ENCODE measurements at regions not wholly inside any gene's neighbourhood (a gene's known extent, or its start where the extent isn't known, plus 50 kb on each side); places are given as distances from the start of the nearest gene placed in this dataset.

- Histone ChIP-seq H3K27ac (ENCODE audit: low read depth in 1 of 2, low read length in 2 of 2) (no peak overlapping the region), H3K36me3 (ENCODE audit: control insufficient read depth in 4 of 4, insufficient read depth in 3 of 4, low read depth in 1 of 4, low read length in 3 of 4) (no peaks in the 10 kb centered on the region), H3K9ac (ENCODE audit: low read depth in 1 of 2, low read length in 2 of 2) (no peak overlapping the region), H3K4me1 (ENCODE audit: control insufficient read depth in 4 of 4, insufficient read depth in 4 of 4, low read length in 3 of 4) (no peaks in the 10 kb centered on the region), H3K9me3 (ENCODE audit: control insufficient read depth in 4 of 4, low read length in 3 of 4) (peaks cover 0 to 3% (median 0%) of the 10 kb centered on the region in 4 donors), H3K27me3 (ENCODE audit: control insufficient read depth in 4 of 4, insufficient read depth in 4 of 4, low read length in 3 of 4) (no peaks in the 10 kb centered on the region), H3K4me3 (ENCODE audit: low read depth in 1 of 3, low read length in 3 of 3) (no peak overlapping the region)
- TF ChIP-seq CTCF (IDR thresholded peaks at IDR 0.05; ENCODE audit: low read depth, low read length, missing input control) (no peak), FOXA1 (IDR thresholded peaks at IDR 0.05) (no peak), HNF4A (conservative IDR thresholded peaks at IDR 0.05) (no peak), ZBTB33 (IDR thresholded peaks at IDR 0.05) (no peak), RAD21 (IDR thresholded peaks at IDR 0.05) (no peak), HNF4G (IDR thresholded peaks at IDR 0.05) (no peak), JUND (IDR thresholded peaks at IDR 0.05) (no peak), SP1 (IDR thresholded peaks at IDR 0.05) (no peak), YY1 (IDR thresholded peaks at IDR 0.05) (no peak)
- TF ChIP-seq, protein P1, sequence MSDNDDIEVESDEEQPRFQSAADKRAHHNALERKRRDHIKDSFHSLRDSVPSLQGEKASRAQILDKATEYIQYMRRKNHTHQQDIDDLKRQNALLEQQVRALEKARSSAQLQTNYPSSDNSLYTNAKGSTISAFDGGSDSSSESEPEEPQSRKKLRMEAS (IDR thresholded peaks at IDR 0.05) = no peak
- TF ChIP-seq, protein P2, sequence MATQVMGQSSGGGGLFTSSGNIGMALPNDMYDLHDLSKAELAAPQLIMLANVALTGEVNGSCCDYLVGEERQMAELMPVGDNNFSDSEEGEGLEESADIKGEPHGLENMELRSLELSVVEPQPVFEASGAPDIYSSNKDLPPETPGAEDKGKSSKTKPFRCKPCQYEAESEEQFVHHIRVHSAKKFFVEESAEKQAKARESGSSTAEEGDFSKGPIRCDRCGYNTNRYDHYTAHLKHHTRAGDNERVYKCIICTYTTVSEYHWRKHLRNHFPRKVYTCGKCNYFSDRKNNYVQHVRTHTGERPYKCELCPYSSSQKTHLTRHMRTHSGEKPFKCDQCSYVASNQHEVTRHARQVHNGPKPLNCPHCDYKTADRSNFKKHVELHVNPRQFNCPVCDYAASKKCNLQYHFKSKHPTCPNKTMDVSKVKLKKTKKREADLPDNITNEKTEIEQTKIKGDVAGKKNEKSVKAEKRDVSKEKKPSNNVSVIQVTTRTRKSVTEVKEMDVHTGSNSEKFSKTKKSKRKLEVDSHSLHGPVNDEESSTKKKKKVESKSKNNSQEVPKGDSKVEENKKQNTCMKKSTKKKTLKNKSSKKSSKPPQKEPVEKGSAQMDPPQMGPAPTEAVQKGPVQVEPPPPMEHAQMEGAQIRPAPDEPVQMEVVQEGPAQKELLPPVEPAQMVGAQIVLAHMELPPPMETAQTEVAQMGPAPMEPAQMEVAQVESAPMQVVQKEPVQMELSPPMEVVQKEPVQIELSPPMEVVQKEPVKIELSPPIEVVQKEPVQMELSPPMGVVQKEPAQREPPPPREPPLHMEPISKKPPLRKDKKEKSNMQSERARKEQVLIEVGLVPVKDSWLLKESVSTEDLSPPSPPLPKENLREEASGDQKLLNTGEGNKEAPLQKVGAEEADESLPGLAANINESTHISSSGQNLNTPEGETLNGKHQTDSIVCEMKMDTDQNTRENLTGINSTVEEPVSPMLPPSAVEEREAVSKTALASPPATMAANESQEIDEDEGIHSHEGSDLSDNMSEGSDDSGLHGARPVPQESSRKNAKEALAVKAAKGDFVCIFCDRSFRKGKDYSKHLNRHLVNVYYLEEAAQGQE (IDR thresholded peaks at IDR 0.05) = no peak
- TF ChIP-seq, protein P3, sequence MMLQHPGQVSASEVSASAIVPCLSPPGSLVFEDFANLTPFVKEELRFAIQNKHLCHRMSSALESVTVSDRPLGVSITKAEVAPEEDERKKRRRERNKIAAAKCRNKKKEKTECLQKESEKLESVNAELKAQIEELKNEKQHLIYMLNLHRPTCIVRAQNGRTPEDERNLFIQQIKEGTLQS (IDR thresholded peaks at IDR 0.05) = no peak
- 86% methylated on average over 5 of the region's 5 CpGs for WGBS
- no peak for DNase-seq (ENCODE audit: low spot score)
Observed at GRCh38 chr18:68431922-68432198, 283.0 kb downstream of the TMX3 start.

DNA sequence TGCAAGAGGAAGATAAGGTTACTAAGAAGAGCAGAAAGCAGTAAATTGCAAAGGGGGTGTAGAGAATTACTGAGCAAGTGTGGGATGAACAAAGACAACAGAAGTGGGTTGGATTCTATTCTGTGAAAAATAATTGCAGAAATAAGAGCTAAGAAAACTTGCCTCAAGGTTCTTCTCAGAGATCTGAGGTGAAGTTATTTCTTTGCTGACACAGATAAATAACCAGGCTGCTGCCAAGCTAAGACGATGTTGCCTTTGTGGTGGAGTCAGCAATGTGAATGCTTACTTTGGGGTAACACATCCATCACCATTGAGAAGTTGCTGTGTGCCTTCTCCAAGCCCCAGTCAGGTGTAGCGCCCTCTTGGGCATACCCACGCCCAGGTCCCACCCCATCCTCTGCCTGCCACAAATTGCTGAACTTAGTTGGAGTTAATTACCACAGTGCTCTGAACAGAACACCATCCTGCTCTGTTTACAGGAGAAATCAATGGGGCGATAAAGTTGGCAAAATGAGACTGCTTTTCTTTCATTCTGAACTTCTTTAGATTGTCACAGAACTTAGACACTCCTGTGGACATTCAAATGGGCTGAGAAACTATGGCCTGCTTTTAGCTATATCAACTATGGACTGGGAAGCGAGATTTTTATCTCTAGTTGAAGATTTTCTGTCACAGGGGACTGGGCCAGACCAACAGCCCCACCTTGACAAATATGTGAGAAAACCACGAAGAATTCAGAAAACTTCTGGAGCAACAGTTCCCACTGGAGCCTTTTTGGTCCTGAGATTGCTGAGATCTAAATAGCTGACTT, 283.6 kb downstream of the TMX3 start:
- no peak overlapping the region for H3K9ac ChIP-seq (ENCODE audit: low read depth in 1 of 2, low read length in 2 of 2)
- H3K9me3 ChIP-seq (ENCODE audit: control insufficient read depth in 4 of 4, low read length in 3 of 4) = peaks cover 0 to 1% (median 0%) of the 10 kb centered on the region in 4 donors
- no peak overlapping the region for H3K27ac ChIP-seq (ENCODE audit: low read depth in 1 of 2, low read length in 2 of 2)
- no peak overlapping the region for H3K4me3 ChIP-seq (ENCODE audit: low read depth in 1 of 3, low read length in 3 of 3)
- 54% methylated on average over 6 of the region's 6 CpGs for WGBS
- TF ChIP-seq RXRA (IDR thresholded peaks at IDR 0.05) (no peak), CTCF (IDR thresholded peaks at IDR 0.05; ENCODE audit: low read depth, low read length, missing input control) (no peak), HNF4G (IDR thresholded peaks at IDR 0.05) (no peak), YY1 (IDR thresholded peaks at IDR 0.05) (no peak), NR2F2 (IDR thresholded peaks at IDR 0.05) (no peak), RAD21 (IDR thresholded peaks at IDR 0.05) (no peak), TAF1 (conservative IDR thresholded peaks at IDR 0.05) (no peak)
- TF ChIP-seq, protein P3 (IDR thresholded peaks at IDR 0.05) = no peak
- TF ChIP-seq, protein P1 (IDR thresholded peaks at IDR 0.05) = no peak
- no peaks in the 10 kb centered on the region for H3K27me3 ChIP-seq (ENCODE audit: control insufficient read depth in 4 of 4, insufficient read depth in 4 of 4, low read length in 3 of 4)
- H3K4me1 ChIP-seq (ENCODE audit: control insufficient read depth in 4 of 4, insufficient read depth in 4 of 4, low read length in 3 of 4) = no peaks in the 10 kb centered on the region
- H3K36me3 ChIP-seq (ENCODE audit: control insufficient read depth in 4 of 4, insufficient read depth in 3 of 4, low read depth in 1 of 4, low read length in 3 of 4) = no peaks in the 10 kb centered on the region
- DNase-seq (ENCODE audit: low spot score) = no peak

Measured in liver (tissue), 8 donors.